Activated naive CD4-positive, alpha-beta T cell treated with anti-CD3 and anti-CD28 coated beads, Interleukin-2, amount 50 U/mL, for 24 hours (primary cell): ENCODE measurements at regions not wholly inside any gene's neighbourhood (a gene's known extent, or its start where the extent isn't known, plus 50 kb on each side); places are given as distances from the start of the nearest gene placed in this dataset.

Experiments
- H3K27ac Mint-ChIP-seq: one replicate; pipeline ENCODE4 v1.8.0; 2021; ENCODE audit warnings: mild to moderate bottlenecking, mixed read lengths
- H3K27me3 Mint-ChIP-seq: one replicate; pipeline ENCODE4 v1.8.0; 2021; ENCODE audit warnings: mixed read lengths
- H3K36me3 Mint-ChIP-seq: one replicate; pipeline ENCODE4 v1.8.0; 2021; ENCODE audit warnings: mixed read lengths
- H3K4me1 Mint-ChIP-seq: one replicate; pipeline ENCODE4 v1.8.0; 2021; ENCODE audit warnings: mixed read lengths
- H3K4me3 Mint-ChIP-seq: one replicate; pipeline ENCODE4 v1.8.0; 2021; ENCODE audit warnings: mild to moderate bottlenecking, mixed read lengths
- H3K9me3 Mint-ChIP-seq: one replicate; pipeline ENCODE4 v1.8.0; 2021; ENCODE audit warnings: mixed read lengths

- Mint-ChIP-seq H3K9me3 (no peaks in the 10 kb centered on the region), H3K27me3 (no peaks in the 10 kb centered on the region), H3K4me1 (peaks cover 30% of the 10 kb centered on the region), H3K27ac (no peak overlapping the region), H3K4me3 (no peak overlapping the region), H3K36me3 (no peaks in the 10 kb centered on the region)
Measured at GRCh38 chr15:70426096-70426821, 328.5 kb upstream of the TLE3 start.

- H3K36me3 Mint-ChIP-seq = no peaks in the 10 kb centered on the region
- no peaks in the 10 kb centered on the region for H3K27me3 Mint-ChIP-seq
- H3K9me3 Mint-ChIP-seq = no peaks in the 10 kb centered on the region
- peak overlapping the region; percentile 28 for H3K4me3 Mint-ChIP-seq
- no peak overlapping the region for H3K27ac Mint-ChIP-seq
- H3K4me1 Mint-ChIP-seq = peaks cover 30% of the 10 kb centered on the region
Measured at GRCh38 chr15:70424937-70425411, 327.3 kb upstream of the TLE3 start.

DNA sequence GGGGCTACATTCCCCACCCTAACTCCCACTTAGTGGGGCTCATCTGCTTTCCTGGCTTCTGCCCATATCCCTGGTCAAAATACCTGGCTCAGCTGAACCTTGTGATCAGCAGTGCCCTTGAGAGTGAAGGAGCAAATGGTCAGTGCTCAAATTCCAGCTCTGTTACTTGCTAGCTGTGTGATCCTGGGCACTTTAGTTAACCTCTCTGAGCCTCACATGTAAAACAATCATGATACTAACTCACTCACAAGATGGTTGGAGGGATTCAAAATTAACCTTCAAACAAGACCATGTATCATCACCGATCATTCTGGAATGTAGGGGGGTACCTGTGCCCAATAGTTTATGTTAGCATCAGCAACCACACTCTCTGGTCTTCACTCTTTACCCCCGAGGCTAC lies 325.6 kb upstream of the TLE3 start:
- no peaks in the 10 kb centered on the region for H3K27me3 Mint-ChIP-seq
- peaks cover 30% of the 10 kb centered on the region for H3K4me1 Mint-ChIP-seq
- H3K27ac Mint-ChIP-seq = no peak overlapping the region
- no peaks in the 10 kb centered on the region for H3K36me3 Mint-ChIP-seq
- H3K9me3 Mint-ChIP-seq = no peaks in the 10 kb centered on the region
- H3K4me3 Mint-ChIP-seq = no peak overlapping the region

GRCh38 chr15:70422342-70422741 lies 324.6 kb upstream of the TLE3 start:
- Mint-ChIP-seq H3K9me3 (no peaks in the 10 kb centered on the region), H3K27me3 (no peaks in the 10 kb centered on the region)

GRCh38 chr15:70420948-70421482 lies 323.3 kb upstream of the TLE3 start:
- H3K9me3 Mint-ChIP-seq = no peaks in the 10 kb centered on the region
- H3K4me1 Mint-ChIP-seq = peaks cover 23% of the 10 kb centered on the region
- H3K27ac Mint-ChIP-seq = no peak overlapping the region
- no peaks in the 10 kb centered on the region for H3K27me3 Mint-ChIP-seq
- H3K36me3 Mint-ChIP-seq = no peaks in the 10 kb centered on the region
- no peak overlapping the region for H3K4me3 Mint-ChIP-seq

More at GRCh38 chr15:70422342-70422741, 324.6 kb upstream of the TLE3 start:
- no peak overlapping the region for H3K4me3 Mint-ChIP-seq
- no peaks in the 10 kb centered on the region for H3K36me3 Mint-ChIP-seq
- peaks cover 30% of the 10 kb centered on the region for H3K4me1 Mint-ChIP-seq
- H3K27ac Mint-ChIP-seq = no peak overlapping the region

GRCh38 chr15:70420086-70420947 lies 322.6 kb upstream of the TLE3 start:
- Mint-ChIP-seq H3K4me1 (peaks cover 16% of the 10 kb centered on the region), H3K9me3 (no peaks in the 10 kb centered on the region), H3K36me3 (no peaks in the 10 kb centered on the region), H3K4me3 (no peak overlapping the region), H3K27ac (no peak overlapping the region), H3K27me3 (no peaks in the 10 kb centered on the region)

GRCh38 chr15:70418943-70419342 lies 321.2 kb upstream of the TLE3 start:
- Mint-ChIP-seq H3K4me3 (no peak overlapping the region), H3K27me3 (no peaks in the 10 kb centered on the region), H3K9me3 (no peaks in the 10 kb centered on the region), H3K4me1 (peaks cover 3% of the 10 kb centered on the region), H3K36me3 (no peaks in the 10 kb centered on the region), H3K27ac (no peak overlapping the region)

GRCh38 chr15:70417535-70417934 lies 319.8 kb upstream of the TLE3 start:
- no peak overlapping the region for H3K4me3 Mint-ChIP-seq
- H3K27me3 Mint-ChIP-seq = no peaks in the 10 kb centered on the region
- H3K36me3 Mint-ChIP-seq = no peaks in the 10 kb centered on the region
- H3K27ac Mint-ChIP-seq = no peak overlapping the region
- no peaks in the 10 kb centered on the region for H3K4me1 Mint-ChIP-seq
- no peaks in the 10 kb centered on the region for H3K9me3 Mint-ChIP-seq

DNA sequence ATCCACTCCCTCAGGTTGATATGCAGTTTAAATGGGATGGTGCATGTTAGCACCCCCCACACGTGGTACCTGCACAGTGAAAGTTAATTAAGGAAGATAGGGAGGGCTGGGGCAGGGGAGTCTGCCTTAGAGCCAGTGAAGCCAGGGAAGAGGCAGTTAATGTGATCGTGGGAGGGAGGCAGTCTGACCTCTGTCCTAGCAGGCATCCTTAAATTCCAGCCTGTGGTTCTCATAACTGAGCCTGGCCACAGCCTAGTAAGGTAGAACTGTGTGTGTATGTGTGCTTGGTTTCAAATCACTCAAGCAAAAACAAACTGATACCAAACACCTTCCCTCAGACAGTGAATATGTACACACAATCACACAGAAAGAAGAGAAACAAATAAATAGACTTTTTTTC lies 319.1 kb upstream of the TLE3 start:
- no peaks in the 10 kb centered on the region for H3K36me3 Mint-ChIP-seq

GRCh38 chr15:70415398-70415797 lies 317.7 kb upstream of the TLE3 start:
- H3K4me1 Mint-ChIP-seq = no peaks in the 10 kb centered on the region

More for the DNA sequence above, 319.1 kb upstream of the TLE3 start:
- Mint-ChIP-seq H3K27me3 (no peaks in the 10 kb centered on the region), H3K4me3 (no peak overlapping the region), H3K4me1 (no peaks in the 10 kb centered on the region), H3K9me3 (no peaks in the 10 kb centered on the region), H3K27ac (no peak overlapping the region)

DNA sequence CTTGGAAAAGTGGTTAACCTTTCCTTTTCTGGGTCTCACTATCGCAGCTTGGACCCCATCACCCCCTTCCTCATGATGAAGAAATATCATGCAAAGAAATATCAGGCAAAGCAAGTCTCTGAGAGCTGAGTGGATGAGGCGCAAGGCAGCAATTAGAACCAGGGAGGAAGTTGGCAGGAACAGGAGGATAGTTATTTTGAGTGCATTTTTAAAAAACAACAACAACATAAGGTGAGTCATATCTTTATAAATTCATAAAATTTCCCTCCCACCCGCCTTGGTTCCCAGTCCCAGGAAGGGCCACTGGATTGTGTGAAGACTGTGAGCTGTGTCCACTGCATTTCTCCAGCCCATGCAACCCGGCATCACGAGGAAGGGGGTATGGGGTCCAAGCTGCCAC lies 316.9 kb upstream of the TLE3 start:
- no peak overlapping the region for H3K4me3 Mint-ChIP-seq
- no peaks in the 10 kb centered on the region for H3K36me3 Mint-ChIP-seq
- no peaks in the 10 kb centered on the region for H3K9me3 Mint-ChIP-seq
- H3K27ac Mint-ChIP-seq = no peak overlapping the region
- H3K27me3 Mint-ChIP-seq = no peaks in the 10 kb centered on the region
- H3K4me1 Mint-ChIP-seq = no peaks in the 10 kb centered on the region

More at GRCh38 chr15:70415398-70415797, 317.7 kb upstream of the TLE3 start:
- no peak overlapping the region for H3K4me3 Mint-ChIP-seq
- no peaks in the 10 kb centered on the region for H3K9me3 Mint-ChIP-seq
- H3K27me3 Mint-ChIP-seq = no peaks in the 10 kb centered on the region
- no peaks in the 10 kb centered on the region for H3K36me3 Mint-ChIP-seq
- H3K27ac Mint-ChIP-seq = no peak overlapping the region

DNA sequence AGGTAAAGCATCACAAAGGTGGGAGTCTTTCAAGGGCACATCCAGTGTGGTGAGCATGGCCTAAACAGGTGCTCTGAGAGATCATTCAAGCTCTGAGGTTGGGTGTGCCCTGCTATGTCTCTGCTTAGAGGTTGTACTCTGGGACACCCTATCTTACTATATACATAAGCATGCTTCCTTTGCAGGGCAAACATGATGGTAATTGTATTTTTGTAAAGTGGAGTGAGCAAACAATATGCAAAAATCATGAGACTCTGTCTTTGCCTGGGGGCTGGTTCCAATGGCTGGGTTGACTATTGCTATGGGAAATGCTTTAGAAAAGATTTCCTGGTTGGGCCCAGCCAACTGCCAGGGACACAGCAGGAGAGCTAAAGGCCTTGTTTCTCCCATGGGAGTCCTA lies 315.1 kb upstream of the TLE3 start:
- H3K27me3 Mint-ChIP-seq = no peaks in the 10 kb centered on the region
- no peaks in the 10 kb centered on the region for H3K4me1 Mint-ChIP-seq
- no peak overlapping the region for H3K4me3 Mint-ChIP-seq
- H3K27ac Mint-ChIP-seq = no peak overlapping the region
- H3K9me3 Mint-ChIP-seq = peaks cover 8% of the 10 kb centered on the region
- no peaks in the 10 kb centered on the region for H3K36me3 Mint-ChIP-seq

- Mint-ChIP-seq H3K4me1 (no peaks in the 10 kb centered on the region), H3K27ac (no peak overlapping the region), H3K9me3 (peaks cover 12% of the 10 kb centered on the region), H3K27me3 (no peaks in the 10 kb centered on the region), H3K36me3 (no peaks in the 10 kb centered on the region), H3K4me3 (no peak overlapping the region)
Measured at GRCh38 chr15:70411143-70411863, 313.6 kb upstream of the TLE3 start.

DNA sequence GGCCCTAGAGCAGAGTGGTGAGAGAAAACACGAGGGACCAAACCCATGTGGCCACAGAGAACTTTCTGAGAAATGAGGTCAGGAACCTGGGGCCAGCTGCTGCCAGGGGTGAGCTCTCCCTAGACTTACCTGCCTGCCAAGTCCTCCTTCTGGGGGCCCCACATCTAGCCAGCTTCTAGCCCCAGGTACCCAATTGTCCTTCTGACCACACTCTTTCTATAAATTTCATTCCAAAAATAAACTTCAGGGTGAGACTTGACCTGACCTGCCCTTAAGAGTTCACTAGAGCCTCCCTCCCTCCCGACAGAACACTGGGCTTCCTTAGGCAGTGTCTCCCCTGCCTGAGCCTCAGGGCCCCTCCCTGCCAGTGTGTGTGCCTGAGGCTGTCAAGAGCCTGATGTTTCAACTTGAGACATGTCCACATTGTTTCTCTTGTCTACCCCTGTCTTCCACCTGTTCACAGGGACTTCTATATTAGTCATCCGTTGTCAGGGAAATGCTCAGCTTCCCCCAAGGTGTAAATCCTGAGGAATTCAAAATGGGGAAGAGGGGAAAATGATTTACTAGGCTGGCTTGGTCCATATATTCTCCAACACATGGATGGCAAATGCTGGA lies 312.8 kb upstream of the TLE3 start:
- H3K27ac Mint-ChIP-seq = no peak overlapping the region
- peaks cover 12% of the 10 kb centered on the region for H3K9me3 Mint-ChIP-seq
- H3K4me1 Mint-ChIP-seq = no peaks in the 10 kb centered on the region
- H3K36me3 Mint-ChIP-seq = no peaks in the 10 kb centered on the region
- no peaks in the 10 kb centered on the region for H3K27me3 Mint-ChIP-seq
- no peak overlapping the region for H3K4me3 Mint-ChIP-seq

DNA sequence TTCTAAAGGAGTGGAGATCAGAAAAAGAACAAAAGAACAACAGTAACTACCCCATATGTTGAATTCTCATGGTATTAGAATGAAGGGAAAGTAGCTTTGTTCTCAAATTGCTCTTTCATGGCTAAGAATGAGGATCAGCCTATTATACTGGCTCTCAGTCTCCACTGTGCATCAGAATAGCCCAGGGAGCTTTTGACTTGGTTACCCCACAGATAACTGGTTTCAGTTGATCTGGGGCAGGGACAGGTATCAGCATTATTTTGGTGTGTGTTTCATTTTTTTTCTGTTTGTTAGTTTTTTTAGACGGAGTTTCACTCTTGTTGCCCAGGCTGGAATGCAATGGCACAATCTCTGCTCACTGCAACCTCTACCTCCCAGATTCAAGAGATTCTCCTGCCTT lies 311.7 kb upstream of the TLE3 start:
- Mint-ChIP-seq H3K4me3 (no peak overlapping the region), H3K27me3 (no peaks in the 10 kb centered on the region), H3K4me1 (no peaks in the 10 kb centered on the region), H3K27ac (no peak overlapping the region), H3K36me3 (no peaks in the 10 kb centered on the region), H3K9me3 (peaks cover 12% of the 10 kb centered on the region)
